HG03342 (cell line): ENCODE measurements at regions not wholly inside any gene's neighbourhood (a gene's known extent, or its start where the extent isn't known, plus 50 kb on each side); places are given as distances from the start of the nearest gene placed in this dataset.
A peak's percentile ranks its signal among the peaks of the same experiment; 100 is the strongest.

Source experiments
- ATAC-seq: cut with Tn5 transposase; IDR thresholded peaks from one replicate; pipeline ENCODE4 v1.9.1; 2021; ENCODE audit warnings: mild to moderate bottlenecking, moderate library complexity; ENCODE audit not compliant: unreplicated experiment

DNA sequence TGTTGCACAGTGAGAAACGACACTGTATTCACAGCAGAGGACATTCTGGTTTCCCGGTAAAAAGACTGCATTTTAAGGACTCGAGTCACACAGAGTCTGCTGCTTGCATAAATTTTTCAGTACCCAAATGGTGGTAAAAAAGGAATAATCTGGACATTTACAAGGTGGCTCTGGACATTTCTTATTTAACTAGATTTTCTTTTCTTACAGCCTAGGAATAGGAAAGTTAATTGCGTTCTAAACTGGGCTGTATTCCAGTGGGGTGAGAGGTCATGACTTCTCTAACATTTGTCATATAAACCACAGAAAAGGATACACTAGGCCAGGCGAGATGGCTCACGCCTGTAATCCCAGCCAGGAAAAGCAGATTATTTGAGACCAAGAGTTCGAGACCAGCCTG lies 237.5 kb upstream of the KLF6 start:
- no peak for ATAC-seq

DNA sequence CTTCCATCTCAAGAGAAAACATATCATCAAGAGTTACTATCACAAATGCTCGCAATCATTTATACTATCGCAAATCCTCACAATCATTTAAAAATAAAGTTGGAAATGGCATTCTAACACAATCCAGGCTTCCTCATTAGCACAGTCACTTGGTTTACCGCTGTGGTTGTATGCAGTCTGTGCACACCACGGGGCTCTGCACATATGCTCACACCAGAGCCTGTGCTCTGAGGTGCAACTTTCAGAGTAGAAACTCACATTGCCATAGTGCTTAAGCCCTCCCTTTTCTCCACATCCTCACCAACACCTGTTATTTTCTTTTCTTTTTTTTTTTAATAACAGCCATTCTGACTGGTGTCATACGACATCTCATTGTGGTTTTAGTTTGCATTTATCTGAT lies 235.6 kb upstream of the KLF6 start:
- ATAC-seq, result no peak

DNA sequence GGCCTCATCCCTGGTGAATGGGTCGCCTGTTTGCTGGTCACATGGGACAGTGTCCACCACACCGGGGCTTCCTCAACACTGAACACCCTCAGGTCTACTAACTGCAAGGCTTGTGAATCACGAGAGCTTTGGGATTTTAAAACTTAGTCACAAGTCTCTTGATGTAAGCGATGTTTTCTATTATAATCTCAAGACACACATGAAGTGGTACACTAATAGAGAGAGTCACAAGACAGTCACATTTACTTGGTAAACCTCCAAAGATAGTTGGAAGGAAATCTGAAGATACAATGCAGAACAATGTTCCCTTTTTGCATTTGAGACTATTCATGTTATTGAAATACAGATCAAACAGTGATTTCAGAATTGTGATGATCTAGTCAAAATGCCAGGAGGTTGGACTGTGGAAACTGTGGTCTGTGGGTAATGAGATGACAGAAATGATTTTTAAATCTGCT lies 233.1 kb upstream of the KLF6 start:
- no peak for ATAC-seq

DNA sequence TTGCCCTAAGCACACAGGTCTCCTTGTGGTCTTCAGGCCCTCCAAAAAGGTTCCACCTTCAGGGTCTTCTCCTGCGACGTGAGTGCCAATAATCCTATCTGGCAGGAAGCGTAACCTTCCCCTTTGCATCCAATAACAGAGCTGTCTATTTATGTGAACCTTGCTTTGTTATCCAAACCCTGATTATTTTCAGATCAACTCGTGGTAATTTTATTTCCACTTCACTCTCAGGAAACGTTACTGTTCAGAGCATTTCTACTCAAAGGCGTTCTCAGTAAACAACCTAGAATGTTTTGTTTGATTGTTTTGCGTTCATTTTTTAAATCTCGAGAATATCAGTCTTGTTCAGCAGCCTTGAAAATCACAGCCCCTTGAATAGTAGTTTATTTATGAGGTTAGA lies 232.3 kb upstream of the KLF6 start:
- no peak for ATAC-seq

DNA sequence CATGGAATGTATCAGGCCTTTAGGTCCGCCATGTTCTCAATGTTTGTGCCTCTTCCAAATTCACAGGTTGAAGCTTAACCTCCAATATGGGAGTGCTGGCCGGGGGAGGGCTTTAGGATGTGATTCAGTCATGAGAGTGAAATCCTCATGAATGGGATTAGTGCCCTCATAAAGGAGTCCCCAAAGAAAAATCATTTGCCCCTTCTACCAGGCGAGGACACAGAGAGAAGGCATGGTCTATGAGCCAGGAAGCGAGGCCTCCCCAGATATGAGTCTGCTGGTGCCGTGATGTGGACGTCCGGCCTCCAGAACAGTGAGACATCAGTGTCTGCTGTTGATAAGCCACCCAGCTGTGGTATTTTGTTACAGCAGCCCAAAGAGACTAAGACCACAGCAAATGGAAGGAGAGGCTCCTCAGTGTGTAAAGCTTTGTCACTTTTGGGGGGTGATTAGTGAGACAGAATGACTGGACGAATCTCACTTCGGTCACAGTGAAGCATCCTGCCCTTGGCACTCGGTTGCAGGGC lies 231.3 kb upstream of the KLF6 start:
- ATAC-seq, result no peak

DNA sequence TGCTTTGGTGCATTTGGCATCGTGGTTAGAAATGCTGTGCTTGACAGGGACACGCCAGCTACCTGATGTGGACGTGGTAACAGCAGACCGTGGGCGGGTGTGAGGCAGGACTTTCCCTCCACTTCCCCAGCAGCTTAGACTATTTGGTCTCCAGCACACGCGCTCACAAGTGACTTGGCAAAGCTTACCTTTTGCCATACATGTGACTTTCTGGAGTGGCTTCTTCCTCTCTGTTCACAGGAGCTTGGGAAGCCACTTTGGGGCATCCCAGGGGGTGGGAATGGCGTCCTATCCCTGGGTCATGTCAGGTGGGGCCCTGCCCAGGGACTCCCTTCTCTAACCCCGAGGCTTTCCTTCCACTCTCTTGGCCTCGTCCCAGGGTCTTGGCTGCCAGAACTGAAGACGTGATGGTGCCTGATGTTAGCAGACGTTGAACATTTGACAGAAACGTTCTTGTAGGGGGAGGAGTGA lies 228.7 kb upstream of the KLF6 start:
- peak; percentile 71 for ATAC-seq

DNA sequence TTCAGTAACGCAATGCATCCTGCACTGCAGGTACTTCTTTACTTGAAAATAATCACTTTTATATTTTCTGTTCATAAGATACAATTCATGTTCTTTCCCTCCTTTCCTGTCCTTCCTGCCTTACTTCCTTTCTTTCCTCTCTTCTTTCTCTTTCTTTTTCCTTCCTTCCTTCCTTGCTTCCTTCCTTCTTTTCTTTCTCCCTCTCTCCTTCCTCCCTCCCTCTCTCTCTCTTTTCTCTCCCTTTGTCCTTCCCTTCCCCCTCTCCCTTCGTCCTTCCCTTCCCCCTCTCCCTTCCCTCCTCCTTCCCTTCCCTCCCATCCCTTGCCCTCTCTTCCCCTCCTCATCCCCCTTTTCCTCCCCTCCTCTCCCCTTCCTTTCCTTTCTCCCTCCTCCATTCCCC lies 227.8 kb upstream of the KLF6 start:
- no peak for ATAC-seq

DNA sequence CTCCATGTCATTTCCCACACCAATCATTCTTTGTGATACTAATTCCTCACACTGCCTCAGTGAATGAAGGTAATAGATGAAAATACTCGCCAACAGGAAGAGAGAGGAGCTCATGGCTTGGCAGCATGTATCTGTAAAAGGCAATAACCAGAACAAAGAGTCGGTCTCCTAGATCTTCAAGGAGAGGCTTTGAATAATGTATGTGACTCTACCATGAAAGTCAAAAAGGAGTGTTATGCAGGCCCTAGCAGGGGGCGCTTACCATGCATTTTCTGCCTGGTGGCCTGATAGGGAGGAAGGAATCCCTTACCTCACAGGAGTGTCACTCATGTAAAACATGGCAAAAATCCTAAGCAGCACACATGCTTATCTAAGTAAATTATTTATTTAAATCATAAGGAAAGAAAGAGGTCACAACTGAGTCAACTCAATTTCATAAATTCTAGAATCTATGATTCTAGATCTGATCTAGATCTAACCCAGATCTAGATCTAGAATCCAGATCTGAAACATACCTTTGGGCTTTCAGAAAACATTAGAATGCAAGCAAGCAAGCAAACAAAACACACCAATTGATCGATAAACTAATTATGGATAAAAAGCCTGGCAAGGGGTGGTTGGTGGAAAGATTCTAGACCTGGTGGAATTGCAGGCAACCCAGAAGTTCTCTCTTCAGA lies 226.3 kb upstream of the KLF6 start:
- no peak for ATAC-seq

DNA sequence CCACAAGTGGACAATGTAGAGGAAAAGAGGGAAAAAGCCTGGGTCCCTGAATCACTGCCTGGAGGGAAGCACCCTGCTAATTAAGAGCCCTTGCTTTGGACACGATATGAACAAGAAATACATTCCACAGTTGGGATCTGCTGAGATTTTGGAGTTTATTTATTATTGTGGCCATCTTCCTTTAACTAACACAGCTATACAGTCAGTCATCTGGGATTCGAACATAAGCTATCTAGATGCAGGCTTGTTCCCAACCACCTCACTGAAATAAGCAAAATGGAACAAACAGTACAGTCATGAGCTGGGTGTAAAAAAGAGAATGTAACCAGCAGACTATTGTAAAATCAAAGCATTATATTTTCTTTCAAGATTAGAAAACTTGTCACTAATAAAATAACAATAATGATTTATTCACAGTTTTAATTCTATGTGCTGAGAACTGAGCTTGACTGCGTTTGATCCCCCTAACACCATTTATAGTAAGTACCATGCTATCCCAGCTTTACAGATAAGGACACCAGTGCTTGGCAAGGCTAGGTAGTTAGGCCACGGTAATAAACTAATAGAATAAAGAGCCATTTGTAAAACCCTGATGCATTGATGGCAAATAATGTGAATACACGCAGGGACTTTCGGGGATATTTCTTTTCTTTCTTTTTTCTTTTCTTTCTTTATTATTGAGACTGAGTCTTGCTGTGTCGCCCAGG lies 223.8 kb upstream of the KLF6 start:
- ATAC-seq, result no peak

DNA sequence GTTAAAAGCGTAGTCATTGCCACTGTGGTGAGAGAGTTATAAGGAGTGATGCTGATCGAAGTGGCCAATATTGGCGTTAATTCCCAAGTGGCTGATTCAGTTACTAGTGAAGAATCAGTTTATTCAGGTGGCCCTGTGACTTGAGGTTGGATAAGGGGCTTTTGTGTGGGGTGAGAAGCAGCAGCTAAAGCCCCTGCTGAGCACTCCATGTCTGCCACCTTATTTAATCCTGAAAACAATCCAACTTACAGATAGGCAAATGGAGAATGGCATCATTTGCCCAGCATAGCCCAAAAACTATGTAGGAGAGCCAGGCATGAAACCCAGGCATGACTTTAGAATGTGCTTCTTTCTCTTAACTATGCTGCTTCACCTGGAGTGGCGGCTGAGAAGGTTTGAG lies 222.8 kb upstream of the KLF6 start:
- no peak for ATAC-seq

DNA sequence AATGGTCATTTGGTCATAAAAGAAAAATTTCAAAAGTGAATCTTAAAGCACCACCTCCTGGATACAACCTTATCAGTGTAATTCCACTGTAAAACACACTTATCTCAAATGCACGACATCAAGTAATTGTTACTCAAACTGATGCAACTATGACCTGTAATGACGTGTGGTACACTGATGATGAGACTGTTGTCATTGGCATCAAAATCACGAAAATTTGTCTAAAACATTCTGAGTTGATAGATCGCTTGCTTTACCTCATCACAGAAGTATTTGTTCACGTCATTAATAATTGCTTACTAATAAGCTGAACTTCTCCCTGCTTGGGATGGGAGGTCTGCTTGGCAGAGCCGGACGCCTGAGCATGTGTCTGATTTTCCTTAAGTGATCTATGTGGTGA lies 221.8 kb upstream of the KLF6 start:
- no peak for ATAC-seq

DNA sequence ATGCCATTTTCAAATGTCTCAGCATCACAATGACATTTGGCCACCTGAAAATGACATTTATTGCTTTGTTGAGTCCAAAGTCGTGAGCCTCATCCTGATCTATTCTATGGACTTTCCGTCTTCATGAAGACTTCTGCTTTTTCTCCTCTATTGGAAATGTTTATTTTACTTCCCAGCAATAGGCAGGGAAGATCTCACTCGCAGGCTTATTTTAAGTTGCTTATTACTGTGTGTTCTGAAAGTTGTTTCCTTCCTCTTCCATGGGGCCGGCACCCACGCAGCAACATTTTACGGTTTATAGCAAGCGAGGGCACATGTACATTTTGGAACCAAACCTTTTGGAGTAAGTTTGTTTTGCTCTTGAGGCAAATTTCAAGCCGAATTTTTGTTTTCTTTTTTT lies 221.0 kb upstream of the KLF6 start:
- ATAC-seq, result no peak

DNA sequence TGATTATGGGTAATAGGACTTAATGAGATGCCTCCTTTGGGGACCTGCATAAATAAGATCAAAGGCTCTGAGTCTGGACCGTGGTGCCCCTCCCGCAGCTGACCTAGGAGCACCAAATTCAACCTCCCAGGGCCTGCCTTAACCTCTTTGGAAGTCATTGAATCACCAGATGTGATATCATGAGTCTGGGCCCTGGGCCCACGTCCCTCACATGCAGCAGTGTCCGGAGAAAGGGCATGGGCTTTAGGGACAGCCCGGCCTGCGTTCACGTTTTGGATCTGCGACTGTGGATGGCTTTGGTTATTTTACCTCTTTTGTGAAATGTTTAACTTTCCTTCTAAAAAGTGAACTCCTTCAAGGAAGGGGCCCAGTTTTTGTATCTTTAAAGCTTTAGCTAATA lies 220.0 kb upstream of the KLF6 start:
- ATAC-seq, result no peak

DNA sequence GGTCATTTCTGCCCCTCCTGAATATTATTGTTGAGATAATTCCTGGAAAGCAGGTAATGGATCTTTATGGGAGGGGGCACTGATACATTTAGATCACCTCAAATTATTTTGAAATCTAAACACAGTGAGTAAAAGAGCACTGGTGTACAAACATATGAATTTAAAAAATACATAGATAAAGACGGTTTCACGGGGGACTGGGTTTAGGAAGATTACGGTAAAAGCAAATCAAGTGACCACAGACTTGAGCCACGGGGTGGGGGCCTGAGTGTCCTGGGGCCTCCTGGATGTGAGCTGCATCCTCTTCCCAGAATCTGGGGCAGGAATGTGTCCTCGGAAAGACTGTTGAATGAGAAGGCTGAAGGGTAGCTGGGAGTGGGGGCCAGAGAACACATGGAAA lies 219.1 kb upstream of the KLF6 start:
- ATAC-seq, result no peak

DNA sequence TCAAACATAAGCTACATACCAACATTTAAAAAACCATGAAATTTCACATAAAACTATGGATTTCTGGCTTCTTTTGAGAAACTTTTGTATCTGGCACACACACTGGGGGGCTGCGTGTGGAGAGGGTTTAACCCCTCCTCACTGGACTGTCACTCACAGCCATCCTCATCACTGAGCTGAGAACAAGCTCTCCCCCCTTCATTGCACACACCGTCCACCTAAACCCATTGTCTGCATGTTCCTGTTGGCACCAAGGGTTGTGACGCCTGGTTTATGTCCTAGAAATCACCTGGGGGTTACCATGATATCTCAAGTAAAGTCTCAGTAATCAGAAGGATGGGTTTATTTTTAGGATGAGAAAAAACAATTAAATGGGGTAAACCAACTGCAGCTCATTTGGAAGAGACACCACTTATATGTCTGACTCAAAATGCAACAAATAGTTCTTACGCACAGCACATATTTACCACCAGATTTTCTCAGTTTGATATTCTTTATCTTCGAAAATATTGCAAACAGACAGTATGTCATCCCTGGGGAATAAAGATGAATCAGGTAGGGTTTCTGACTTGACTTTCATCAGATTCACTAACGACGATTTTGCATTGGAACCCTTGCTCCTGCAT lies 218.5 kb upstream of the KLF6 start:
- ATAC-seq, result no peak

DNA sequence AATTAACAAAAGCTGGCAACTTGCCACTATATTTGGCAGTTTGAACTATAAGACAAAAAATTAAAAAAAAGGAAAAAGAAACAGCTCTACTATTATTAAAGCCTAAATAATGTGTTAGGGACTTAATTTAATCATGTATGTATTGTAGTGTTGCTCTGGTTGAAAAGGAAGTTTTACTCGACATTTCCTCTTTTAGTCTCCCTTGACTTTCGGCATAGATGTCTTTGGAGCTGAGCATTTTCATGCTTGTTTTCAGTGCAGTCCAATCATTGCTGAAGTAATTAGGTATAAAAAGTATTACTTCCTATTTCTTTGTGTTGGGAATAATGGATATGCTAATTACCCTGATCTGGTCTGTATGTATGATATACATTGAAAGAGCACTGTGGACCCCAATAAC lies 216.8 kb upstream of the KLF6 start:
- ATAC-seq, result no peak

DNA sequence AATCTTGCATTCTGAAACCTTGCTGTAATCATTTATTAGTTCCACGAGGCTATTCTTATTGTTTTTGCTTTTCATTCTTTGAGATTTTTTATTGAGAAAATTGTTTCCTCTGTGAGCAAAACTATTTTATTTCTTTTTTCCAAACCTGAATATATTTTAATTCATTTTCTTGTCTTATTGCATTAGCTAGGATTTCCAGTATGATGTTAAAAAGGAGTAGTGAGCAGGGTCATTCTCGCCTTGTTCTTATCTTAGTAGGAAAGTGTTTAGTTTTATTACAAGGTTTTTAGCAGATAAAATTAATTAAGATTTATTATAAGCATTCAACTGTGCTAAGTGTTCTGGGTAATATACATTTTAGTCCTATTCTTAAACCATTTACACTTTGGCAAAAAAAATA lies 214.6 kb upstream of the KLF6 start:
- ATAC-seq, result no peak

DNA sequence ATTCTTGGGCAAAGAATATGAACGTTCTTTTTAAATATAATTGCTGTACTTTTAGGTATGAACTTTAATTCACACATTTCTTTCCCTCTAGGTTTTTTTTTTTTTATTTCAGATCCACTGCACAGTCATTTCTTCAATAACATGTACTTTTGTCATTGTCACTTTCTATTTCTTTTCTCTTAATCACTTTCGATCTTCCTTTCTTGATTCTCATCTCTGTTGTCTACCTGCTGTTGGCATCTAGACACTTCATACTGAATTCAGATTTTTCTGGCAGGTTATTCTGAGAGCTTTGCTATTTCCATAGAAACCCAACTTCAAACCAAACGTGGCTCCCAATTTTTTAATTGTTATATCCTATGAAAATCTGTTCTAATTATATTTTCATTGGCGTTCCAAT lies 211.7 kb upstream of the KLF6 start:
- ATAC-seq, result no peak

DNA sequence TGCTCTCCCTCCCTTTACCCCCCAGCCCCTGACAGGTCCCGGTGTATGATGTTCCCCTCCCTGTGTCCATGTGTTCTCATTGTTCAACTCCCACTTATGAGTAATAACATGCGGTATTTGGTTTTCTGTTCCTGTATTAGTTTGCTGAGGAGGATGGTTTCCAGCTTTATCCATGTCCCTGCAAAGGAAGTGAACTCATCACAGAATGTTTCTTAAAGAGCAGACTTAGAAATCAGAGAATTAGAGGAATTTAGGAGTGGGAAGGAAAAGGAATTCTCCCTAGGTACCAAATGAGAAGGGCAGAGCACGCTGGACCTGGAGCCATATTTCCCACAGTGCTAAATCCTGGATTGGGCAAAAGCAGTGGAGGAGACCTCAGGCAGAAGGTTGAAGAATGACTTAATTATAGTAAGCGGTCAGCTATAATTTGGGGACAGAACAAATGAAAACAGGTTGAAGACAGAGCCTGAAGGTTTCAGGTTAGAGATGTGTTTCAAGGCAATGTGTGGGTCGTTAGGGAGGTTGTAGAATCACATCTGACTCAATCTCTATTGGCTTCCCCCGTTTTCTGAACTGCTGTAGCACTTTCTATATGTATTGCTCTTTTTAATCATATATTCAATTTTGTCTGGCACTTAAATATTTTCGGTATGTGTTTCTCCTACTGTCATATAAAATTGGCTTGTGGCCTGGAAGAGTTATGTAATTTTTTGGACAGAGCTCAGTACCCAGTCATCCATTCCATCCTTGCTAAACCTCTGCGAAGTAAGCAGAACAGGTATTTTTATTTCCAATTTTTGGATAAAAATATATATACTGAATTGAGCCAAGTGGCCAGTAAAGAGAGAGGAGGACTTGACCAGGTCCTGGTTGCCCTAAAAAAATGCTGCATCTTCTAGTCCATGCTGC lies 210.5 kb upstream of the KLF6 start:
- no peak for ATAC-seq

DNA sequence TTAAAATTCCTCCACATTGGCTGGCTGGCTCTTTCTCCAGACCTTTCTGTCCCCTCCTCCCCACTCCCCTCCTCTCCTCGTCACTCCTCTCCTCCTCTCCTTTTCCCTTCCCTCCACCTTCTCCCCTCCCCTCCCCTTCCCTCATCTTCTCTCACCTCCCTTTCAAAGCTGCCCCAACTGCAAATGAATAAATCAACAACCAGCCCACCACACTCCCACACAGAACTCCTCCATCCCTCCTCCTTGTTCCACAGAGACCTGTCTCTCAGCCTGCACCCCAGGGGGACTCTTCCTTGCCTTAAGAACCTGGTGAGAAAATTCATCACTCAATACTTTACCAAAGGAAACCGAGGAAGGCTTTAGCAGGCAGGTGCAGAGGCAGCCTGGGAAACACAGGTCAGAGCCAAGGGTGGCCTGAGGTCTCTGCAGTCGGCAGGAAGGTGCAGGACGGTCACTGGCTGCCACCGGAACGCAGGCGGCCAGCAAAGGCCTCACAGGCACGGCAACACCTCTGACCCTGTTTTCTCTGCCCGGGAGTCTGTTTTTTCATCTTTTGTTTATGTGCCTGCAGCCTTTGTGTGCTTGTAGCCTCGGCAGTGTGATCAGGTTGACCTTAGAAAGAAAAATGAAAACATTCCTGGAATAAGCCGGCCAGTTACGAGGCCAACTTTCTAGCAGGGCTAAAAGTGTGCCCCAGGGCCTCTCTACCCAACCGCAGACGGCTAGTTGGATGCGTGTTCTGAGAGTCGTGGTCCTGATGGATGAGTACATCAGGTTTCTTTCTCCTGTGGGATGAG lies 207.6 kb upstream of the KLF6 start:
- ATAC-seq, result no peak
